Mesenchymal stem cell (in vitro differentiated cells and primary cell): ENCODE measurements at regions not wholly inside any gene's neighbourhood (a gene's known extent, or its start where the extent isn't known, plus 50 kb on each side); places are given as distances from the start of the nearest gene placed in this dataset.

ENCODE experiments used
- DNase-seq: peaks from one replicate; pipeline ENCODE4 v3.0.0-alpha.2; 2013
- H2AFZ ChIP-seq: one replicate; pipeline ENCODE4 v1.6.1; 2013; ENCODE audit warnings: low read depth, mild to moderate bottlenecking, control low read depth, inconsistent platforms, low read length, moderate library complexity
- H2AK5ac ChIP-seq: 2 replicates; pipeline ENCODE4 v1.6.1; 2013; ENCODE audit warnings: low read length, moderate library complexity, mild to moderate bottlenecking, inconsistent platforms; ENCODE audit not compliant: severe bottlenecking
- H2BK120ac ChIP-seq: one replicate; pipeline ENCODE4 v1.6.1; 2013; ENCODE audit warnings: low read depth, mild to moderate bottlenecking, inconsistent platforms, low read length, moderate library complexity
- H2BK12ac ChIP-seq, 2 experiments: one replicate each; pipeline ENCODE4 v1.6.1; 2013; ENCODE audit warnings: inconsistent platforms in 2 of 2, low read length in 2 of 2, mild to moderate bottlenecking in 2 of 2, moderate library complexity in 2 of 2, control low read depth in 1 of 2
- H2BK15ac ChIP-seq: one replicate; pipeline ENCODE4 v1.6.1; 2013; ENCODE audit warnings: mild to moderate bottlenecking, low read depth, inconsistent platforms; ENCODE audit not compliant: poor library complexity, severe bottlenecking
- H2BK5ac ChIP-seq: 2 replicates; pipeline ENCODE4 v1.6.1; 2013; ENCODE audit warnings: low read depth, mild to moderate bottlenecking, low read length, control low read depth, inconsistent platforms; ENCODE audit not compliant: poor library complexity, severe bottlenecking
- H3K14ac ChIP-seq, 2 experiments: one replicate each; pipeline ENCODE4 v1.6.1; 2013; ENCODE audit warnings: inconsistent platforms in 2 of 2, low read length in 2 of 2, control low read depth in 1 of 2, mild to moderate bottlenecking in 1 of 2, moderate library complexity in 1 of 2
- H3K18ac ChIP-seq, 2 experiments: one replicate each; pipeline ENCODE4 v1.6.1; 2013; ENCODE audit warnings: inconsistent platforms in 2 of 2, low read length in 2 of 2, control low read depth in 1 of 2, low read depth in 1 of 2, mild to moderate bottlenecking in 1 of 2
- H3K23ac ChIP-seq, 2 experiments: one replicate each; pipeline ENCODE4 v1.6.1; 2013; ENCODE audit warnings: inconsistent platforms in 2 of 2, low read length in 2 of 2, mild to moderate bottlenecking in 2 of 2, moderate library complexity in 2 of 2, control low read depth in 1 of 2
- H3K27ac ChIP-seq: 2 replicates; pipeline ENCODE4 v1.5.1; 2013; ENCODE audit warnings: mild to moderate bottlenecking, moderate library complexity, low read length, control low read depth, inconsistent platforms; ENCODE audit not compliant: poor library complexity, severe bottlenecking
- H3K27me3 ChIP-seq, 2 experiments: 2 replicates each; pipeline versions ENCODE4 v1.6.1 to v1.7.0; 2013; ENCODE audit warnings: low read length in 2 of 2, mild to moderate bottlenecking in 2 of 2, moderate library complexity in 2 of 2, control low read depth in 1 of 2, inconsistent platforms in 1 of 2; ENCODE audit not compliant: control insufficient read depth in 1 of 2, insufficient read depth in 1 of 2
- H3K36me3 ChIP-seq, 2 experiments: 2 replicates each; pipeline versions ENCODE4 v1.6.1 to v1.7.0; 2013; ENCODE audit warnings: low read length in 2 of 2, control low read depth in 1 of 2, inconsistent platforms in 1 of 2, low read depth in 1 of 2, mild to moderate bottlenecking in 1 of 2; ENCODE audit not compliant: insufficient read depth in 2 of 2, control insufficient read depth in 1 of 2
- H3K4ac ChIP-seq, 2 experiments: one replicate each; pipeline ENCODE4 v1.6.1; 2013; ENCODE audit warnings: inconsistent platforms in 2 of 2, low read length in 2 of 2, mild to moderate bottlenecking in 2 of 2, moderate library complexity in 2 of 2, control low read depth in 1 of 2, low read depth in 1 of 2
- H3K4me1 ChIP-seq: 2 replicates; pipeline ENCODE4 v1.6.1; 2013; ENCODE audit warnings: low read depth, low read length, control low read depth; ENCODE audit not compliant: control insufficient read depth, insufficient read depth
- H3K4me2 ChIP-seq: 2 replicates; pipeline ENCODE4 v1.6.1; 2013; ENCODE audit warnings: low read length, mild to moderate bottlenecking, inconsistent platforms; ENCODE audit not compliant: poor library complexity, severe bottlenecking
- H3K4me3 ChIP-seq, 2 experiments: 2 replicates each; pipeline versions ENCODE4 v1.5.1 to v1.7.0; 2013; ENCODE audit warnings: low read length in 2 of 2, mild to moderate bottlenecking in 2 of 2, control low read depth in 1 of 2, low read depth in 1 of 2; ENCODE audit not compliant: insufficient read depth in 1 of 2
- H3K79me1 ChIP-seq: replicated peaks from 2 replicates; pipeline ENCODE4 v1.6.1; 2013; ENCODE audit warnings: mild to moderate bottlenecking, control low read depth, low read length, inconsistent platforms; ENCODE audit not compliant: poor library complexity, severe bottlenecking
- H3K9ac ChIP-seq: 2 replicates; pipeline ENCODE4 v1.7.0; 2013; ENCODE audit warnings: mild to moderate bottlenecking, low read length, moderate library complexity
- H3K9me3 ChIP-seq: 2 replicates; pipeline ENCODE4 v1.7.0; 2013; ENCODE audit warnings: mild to moderate bottlenecking, low read length; ENCODE audit not compliant: control insufficient read depth
- H4K8ac ChIP-seq: one replicate; pipeline ENCODE4 v1.6.1; 2013; ENCODE audit warnings: inconsistent platforms, mild to moderate bottlenecking, low read length, moderate library complexity
- H4K91ac ChIP-seq: one replicate; pipeline ENCODE4 v1.6.1; 2013; ENCODE audit warnings: mild to moderate bottlenecking, low read length, inconsistent platforms
- whole genome bisulfite sequencing: methylation state at CpG from one replicate; pipeline ENCODE4 v1.1.7; 2013; ENCODE audit warnings: mixed read lengths; 5-methylcytosine and 5-hydroxymethylcytosine counted together

DNA sequence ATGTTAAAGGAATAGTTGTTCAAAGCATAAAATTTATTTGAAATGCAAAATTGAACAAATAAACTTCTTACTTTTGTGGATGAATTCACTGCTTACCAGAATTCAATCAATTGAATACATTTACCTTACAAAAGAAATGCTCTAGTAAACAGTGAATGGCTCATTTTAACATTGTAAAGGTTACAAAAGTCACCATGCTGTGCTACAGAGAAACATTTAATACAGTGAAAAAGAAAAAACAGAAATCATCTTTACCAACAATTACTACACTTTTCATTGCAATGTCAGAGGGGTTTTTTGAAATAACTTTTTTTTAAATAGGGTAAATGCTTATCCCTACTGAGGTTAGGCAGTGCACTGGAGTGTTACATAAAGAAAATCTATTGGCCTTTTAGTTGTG, 853.0 kb downstream of the NCAM2 start:
- Histone ChIP-seq H2AFZ (no peak overlapping the region), H3K9me3 (peaks cover 2% of the 10 kb centered on the region), H3K18ac (no peak overlapping the region), H2BK5ac (no peak overlapping the region), H3K4me3 (no peak overlapping the region), H2AK5ac (no peak overlapping the region), H3K4ac (no peak overlapping the region), H3K36me3 (no peaks in the 10 kb centered on the region), H2BK12ac (no peak overlapping the region), H2BK15ac (no peak overlapping the region), H3K9ac (no peak overlapping the region), H3K23ac (no peak overlapping the region), H3K27ac (no peak overlapping the region), H4K8ac (no peak overlapping the region), H3K79me1 (no peaks in the 10 kb centered on the region), H2BK120ac (no peak overlapping the region), H3K4me2 (no peak overlapping the region), H4K91ac (no peak overlapping the region), H3K14ac (no peak overlapping the region), H3K4me1 (no peaks in the 10 kb centered on the region), H3K27me3 (no peaks in the 10 kb centered on the region)
- no peak for DNase-seq

DNA sequence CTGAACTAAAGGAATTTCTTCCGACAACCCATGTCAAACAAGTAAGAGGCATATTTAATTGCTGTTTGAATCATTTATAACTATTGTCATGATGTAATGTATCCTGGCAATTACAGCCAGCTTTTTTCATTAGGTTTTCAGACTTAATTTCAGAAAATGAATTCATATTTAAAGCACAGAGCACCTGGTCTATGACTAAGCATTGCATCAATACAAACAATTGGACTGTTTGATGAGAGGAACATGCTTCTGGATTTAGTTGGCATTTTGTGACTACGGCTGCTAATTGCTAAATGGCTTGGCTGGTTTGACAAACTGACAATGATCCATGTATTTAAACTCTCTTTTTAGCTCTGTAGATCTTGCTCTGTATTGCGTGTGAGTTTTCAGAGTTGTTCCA, 853.4 kb downstream of the NCAM2 start:
- WGBS: 33% methylated on average over 1 of the region's 3 CpGs
- Histone ChIP-seq H3K14ac (no peak overlapping the region), H3K27ac (no peak overlapping the region), H4K91ac (no peak overlapping the region), H3K4me2 (no peak overlapping the region), H3K23ac (no peak overlapping the region), H2AK5ac (no peak overlapping the region), H3K18ac (no peak overlapping the region), H2BK120ac (no peak overlapping the region), H3K79me1 (no peaks in the 10 kb centered on the region), H2BK5ac (no peak overlapping the region), H3K4me1 (no peaks in the 10 kb centered on the region), H2AFZ (no peak overlapping the region), H3K27me3 (no peaks in the 10 kb centered on the region), H3K9ac (no peak overlapping the region), H3K4ac (no peak overlapping the region), H2BK12ac (no peak overlapping the region), H3K9me3 (peaks cover 2% of the 10 kb centered on the region), H3K36me3 (no peaks in the 10 kb centered on the region), H2BK15ac (no peak overlapping the region), H4K8ac (no peak overlapping the region), H3K4me3 (no peak overlapping the region)
- DNase-seq: no peak

DNA sequence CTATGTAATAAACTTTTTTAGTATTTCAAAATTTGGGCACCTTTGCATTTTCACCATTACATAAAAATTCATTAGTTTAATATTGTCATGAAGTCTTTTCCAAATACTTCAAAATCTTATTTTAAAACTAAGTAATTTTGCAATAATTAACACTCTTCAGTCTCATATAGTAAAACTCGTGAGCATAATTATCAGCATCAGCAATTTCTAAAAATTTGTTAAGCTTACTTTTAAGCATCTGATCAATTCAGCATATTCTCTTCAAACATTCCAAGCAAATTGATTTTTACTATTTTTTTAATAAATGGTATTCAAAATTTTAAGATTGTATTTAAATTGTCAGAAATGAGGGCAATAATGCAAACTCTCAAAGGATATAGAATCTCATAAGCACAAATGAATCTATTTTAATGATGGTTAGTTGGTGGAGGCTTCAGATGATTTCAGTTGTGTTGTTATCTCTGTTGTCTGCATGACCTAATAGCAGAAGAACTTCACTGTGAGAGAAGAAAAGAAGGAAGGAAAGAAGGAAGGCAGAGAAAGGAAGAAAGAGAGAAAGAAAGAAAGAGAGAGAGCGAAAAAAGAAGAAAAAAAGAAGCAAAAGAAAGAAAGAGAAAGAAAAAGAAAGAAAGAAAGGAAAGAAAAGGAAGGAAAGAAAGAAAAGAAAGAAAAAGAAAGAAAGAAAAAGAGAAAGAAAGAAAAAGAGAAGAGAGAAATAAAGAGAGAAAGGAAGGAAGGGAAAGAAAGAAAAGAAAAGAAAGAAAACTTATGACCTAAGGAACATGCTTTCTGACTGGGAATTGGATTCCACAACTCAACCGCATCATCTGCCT, 860.5 kb downstream of the NCAM2 start:
- Histone ChIP-seq H3K9ac (no peak overlapping the region), H2BK15ac (no peak overlapping the region)
- WGBS: 88% methylated on average over 3 of the region's 3 CpGs

DNA sequence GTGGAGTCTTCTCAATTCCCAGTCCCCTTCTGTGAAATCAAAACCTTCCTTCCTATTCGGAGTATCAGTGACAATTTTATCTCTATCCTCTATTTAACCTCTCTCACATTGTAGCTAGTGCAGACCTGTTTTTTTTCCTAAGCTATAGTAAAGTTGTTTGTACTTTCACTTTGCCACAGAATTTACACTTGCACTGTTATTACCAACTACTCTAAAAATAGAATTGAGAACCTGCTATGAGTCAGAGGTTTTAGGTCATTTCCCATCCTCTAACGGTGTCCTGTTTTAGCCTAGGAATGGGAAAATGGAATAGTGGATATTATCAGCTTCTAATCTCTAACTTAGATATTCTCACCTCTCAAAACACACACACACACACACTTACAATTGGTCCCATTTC, 862.7 kb downstream of the NCAM2 start:
- Histone ChIP-seq H3K9me3 (no peaks in the 10 kb centered on the region), H3K27ac (no peak overlapping the region), H3K9ac (no peak overlapping the region), H2BK12ac (no peak overlapping the region), H2BK120ac (no peak overlapping the region), H4K8ac (no peak overlapping the region), H2AFZ (no peak overlapping the region), H3K4me3 (no peak overlapping the region), H2BK15ac (no peak overlapping the region), H3K4ac (no peak overlapping the region), H2BK5ac (no peak overlapping the region), H3K36me3 (no peaks in the 10 kb centered on the region), H3K4me2 (no peak overlapping the region), H3K18ac (no peak overlapping the region), H4K91ac (no peak overlapping the region), H3K23ac (no peak overlapping the region), H3K14ac (no peak overlapping the region), H3K79me1 (no peaks in the 10 kb centered on the region), H2AK5ac (no peak overlapping the region), H3K27me3 (no peaks in the 10 kb centered on the region), H3K4me1 (no peaks in the 10 kb centered on the region)
- DNase-seq: peak; percentile 52
- WGBS: no CpG with 5 or more reads among the region's 2 CpGs

More for the DNA sequence above, 860.5 kb downstream of the NCAM2 start:
- H3K4me3 ChIP-seq: no peak overlapping the region
- no peaks in the 10 kb centered on the region for H3K36me3 ChIP-seq
- no peak overlapping the region for H4K91ac ChIP-seq
- no peak overlapping the region for H2BK5ac ChIP-seq
- no peak overlapping the region for H3K18ac ChIP-seq
- H3K4ac ChIP-seq: no peak overlapping the region
- no peak overlapping the region for H3K27ac ChIP-seq
- H3K4me2 ChIP-seq: no peak overlapping the region
- H2BK120ac ChIP-seq: no peak overlapping the region
- no peak overlapping the region for H2BK12ac ChIP-seq
- H3K14ac ChIP-seq: no peak overlapping the region
- H2AFZ ChIP-seq: no peak overlapping the region
- H3K23ac ChIP-seq: no peak overlapping the region
- H2AK5ac ChIP-seq: no peak overlapping the region
- H3K9me3 ChIP-seq: peaks cover 2% of the 10 kb centered on the region
- no peak overlapping the region for H4K8ac ChIP-seq
- DNase-seq: no peak
- no peaks in the 10 kb centered on the region for H3K27me3 ChIP-seq
- H3K79me1 ChIP-seq: no peaks in the 10 kb centered on the region
- H3K4me1 ChIP-seq: no peaks in the 10 kb centered on the region
